ENCODE measurements at regions not wholly inside any gene's neighbourhood (a gene's known extent, or its start where the extent isn't known, plus 50 kb on each side); places are given as distances from the start of the nearest gene placed in this dataset.

- Histone ChIP-seq H3K18ac (ENCODE audit: low read depth, low read length) (no peak overlapping the region), H3K9ac (ENCODE audit: low read depth, low read length) (no peak overlapping the region), H2BK20ac (ENCODE audit: low read depth, low read length) (no peak overlapping the region), H4K20me1 (ENCODE audit: insufficient read depth, low read length) (no peaks in the 10 kb centered on the region), H3K79me1 (ENCODE audit: low read depth in 1 of 2, low read length in 2 of 2) (no peaks in the 10 kb centered on the region), H3K4me3 (ENCODE audit: insufficient read depth, low read depth, low read length) (no peak overlapping the region), H2AFZ (replicated peaks; ENCODE audit: low read length, poor library complexity) (no peak overlapping the region), H2AK9ac (replicated peaks; ENCODE audit: low read depth, low read length, poor library complexity) (no peak overlapping the region), H2AK5ac (ENCODE audit: low read depth, low read length) (no peak overlapping the region), H3K4me2 (ENCODE audit: low read depth, low read length) (no peak overlapping the region), H3K9me3 (ENCODE audit: control insufficient read depth, insufficient read depth, low read length) (no peaks in the 10 kb centered on the region), H2BK120ac (ENCODE audit: low read depth, low read length) (no peak overlapping the region), H3K27me3 (ENCODE audit: control insufficient read depth, insufficient read depth, low read length) (peaks cover 12% of the 10 kb centered on the region), H3K56ac (ENCODE audit: extremely low read depth, insufficient read depth, low read length) (no peak overlapping the region), H2BK15ac (ENCODE audit: low read depth, low read length) (no peak overlapping the region), H4K91ac (ENCODE audit: insufficient read depth, low read depth, low read length) (no peak overlapping the region), H3K4ac (ENCODE audit: low read depth, low read length) (no peak overlapping the region), H2BK5ac (ENCODE audit: low read depth, low read length, poor library complexity, severe bottlenecking) (no peak overlapping the region), H3K23ac (ENCODE audit: low read depth, low read length) (no peak overlapping the region), H3K36me3 (ENCODE audit: control insufficient read depth, insufficient read depth, low read length) (no peaks in the 10 kb centered on the region), H4K5ac (ENCODE audit: low read depth, low read length) (no peak overlapping the region), H3K14ac (replicated peaks; ENCODE audit: low read depth, low read length) (no peak overlapping the region), H3K9me1 (ENCODE audit: insufficient read depth, low read length) (no peaks in the 10 kb centered on the region), H4K8ac (ENCODE audit: low read depth in 2 of 2, low read length in 2 of 2) (no peak overlapping the region), H3K27ac (ENCODE audit: insufficient read depth, low read length) (no peak overlapping the region), H3K4me1 (ENCODE audit: control insufficient read depth, insufficient read depth, low read length) (no peaks in the 10 kb centered on the region)
- CTCF ChIA-PET = no interaction called here
- TF ChIP-seq BHLHE40 (IDR thresholded peaks at IDR 0.05; ENCODE audit: low read depth, low read length) = no peak
- no TSS peak for BruUV-seq (replicated peaks)
- intact Hi-C loops (cut with micrococcal nuclease) (no loop called here), in situ Hi-C loops (cut with MboI; ENCODE audit: low sequenced_read_pairs) (no loop called here), dilution Hi-C loops (cut with HindIII; ENCODE audit: low sequenced_read_pairs, unreplicated experiment) (no loop called here)
- 8% methylated on average over 2 of the region's 4 CpGs; no CpG with 5 or more reads in 1 of the 2 experiments for WGBS, 2 experiments (ENCODE audit: extremely low coverage in 2 of 2, insufficient read length in 1 of 2)
- ATAC-seq (ENCODE audit: low read depth) (no peak), DNase-seq (no peak)
- POLR2A ChIA-PET (ENCODE audit: unreplicated experiment) = no interaction called here
Measured at GRCh38 chrX:39331082-39331704, 529.9 kb downstream of the MID1IP1 start.

Measured in IMR-90 (cell line).